ENCODE measurements at regions not wholly inside any gene's neighbourhood (a gene's known extent, or its start where the extent isn't known, plus 50 kb on each side); places are given as distances from the start of the nearest gene placed in this dataset.
"Not testable (repeated sequence)": the region's sequence is repeated elsewhere in the genome, so short reads cannot be mapped to it uniquely, and the experiment has no call there.

DNA sequence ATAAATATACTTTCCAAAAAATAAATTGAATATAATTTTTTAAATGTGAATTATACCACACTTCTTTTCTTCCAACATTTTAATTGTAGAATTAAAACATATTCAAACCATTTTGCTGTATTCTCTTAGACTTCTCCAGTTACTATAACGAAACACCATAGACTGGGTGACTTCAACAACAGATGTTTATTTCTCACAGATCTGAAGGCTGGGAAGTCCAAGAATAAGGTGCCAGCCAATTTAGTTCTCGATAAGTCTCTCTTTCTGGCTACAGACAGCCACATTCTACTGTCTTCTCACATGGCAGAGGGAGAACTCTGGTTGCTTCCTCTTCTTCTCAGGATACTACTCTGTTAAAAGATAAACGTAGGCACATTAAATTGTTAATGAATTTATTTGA is 155.8 kb upstream of the UGT8 start:
- no peaks in the 10 kb centered on the region for H3K36me3 ChIP-seq (ENCODE audit: control insufficient read depth, insufficient read depth, low read length)
- DNase-seq (ENCODE audit: extremely low read depth, insufficient read length) = no peak
- no peaks in the 10 kb centered on the region for H3K27me3 ChIP-seq (replicated peaks; ENCODE audit: control insufficient read depth, insufficient read depth, low read length)
- H3K4me3 ChIP-seq (replicated peaks; ENCODE audit: low read depth, low read length) = no peak overlapping the region
- TF ChIP-seq, protein P1, sequence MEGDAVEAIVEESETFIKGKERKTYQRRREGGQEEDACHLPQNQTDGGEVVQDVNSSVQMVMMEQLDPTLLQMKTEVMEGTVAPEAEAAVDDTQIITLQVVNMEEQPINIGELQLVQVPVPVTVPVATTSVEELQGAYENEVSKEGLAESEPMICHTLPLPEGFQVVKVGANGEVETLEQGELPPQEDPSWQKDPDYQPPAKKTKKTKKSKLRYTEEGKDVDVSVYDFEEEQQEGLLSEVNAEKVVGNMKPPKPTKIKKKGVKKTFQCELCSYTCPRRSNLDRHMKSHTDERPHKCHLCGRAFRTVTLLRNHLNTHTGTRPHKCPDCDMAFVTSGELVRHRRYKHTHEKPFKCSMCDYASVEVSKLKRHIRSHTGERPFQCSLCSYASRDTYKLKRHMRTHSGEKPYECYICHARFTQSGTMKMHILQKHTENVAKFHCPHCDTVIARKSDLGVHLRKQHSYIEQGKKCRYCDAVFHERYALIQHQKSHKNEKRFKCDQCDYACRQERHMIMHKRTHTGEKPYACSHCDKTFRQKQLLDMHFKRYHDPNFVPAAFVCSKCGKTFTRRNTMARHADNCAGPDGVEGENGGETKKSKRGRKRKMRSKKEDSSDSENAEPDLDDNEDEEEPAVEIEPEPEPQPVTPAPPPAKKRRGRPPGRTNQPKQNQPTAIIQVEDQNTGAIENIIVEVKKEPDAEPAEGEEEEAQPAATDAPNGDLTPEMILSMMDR (IDR thresholded peaks at IDR 0.05; ENCODE audit: insufficient read depth, low read length, poor library complexity, severe bottlenecking) = no peak

DNA sequence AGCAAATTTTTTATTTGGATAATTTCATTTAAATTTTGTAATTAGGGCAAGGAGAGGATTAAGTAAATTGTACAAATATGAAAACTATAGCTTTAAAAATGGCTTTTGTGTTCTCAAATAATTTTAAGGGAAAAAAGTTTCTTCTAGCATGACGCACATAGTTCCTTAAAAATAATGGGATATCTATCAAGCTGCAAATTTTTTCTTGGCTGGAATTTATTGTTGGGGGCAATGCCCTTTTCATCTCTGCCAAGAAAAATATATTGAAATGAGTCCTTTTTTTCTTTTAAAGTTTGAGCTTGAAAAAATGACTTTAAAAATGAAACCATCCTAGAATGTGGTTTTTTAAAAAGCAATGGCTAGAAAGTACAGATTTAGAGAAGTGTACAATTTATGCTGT is 154.4 kb upstream of the UGT8 start:
- no peaks in the 10 kb centered on the region for H3K36me3 ChIP-seq (ENCODE audit: control insufficient read depth, insufficient read depth, low read length)
- no peaks in the 10 kb centered on the region for H3K27me3 ChIP-seq (replicated peaks; ENCODE audit: control insufficient read depth, insufficient read depth, low read length)
- TF ChIP-seq, protein P1 (IDR thresholded peaks at IDR 0.05; ENCODE audit: insufficient read depth, low read length, poor library complexity, severe bottlenecking) = no peak
- no peak for DNase-seq (ENCODE audit: extremely low read depth, insufficient read length)
- no peak overlapping the region for H3K4me3 ChIP-seq (replicated peaks; ENCODE audit: low read depth, low read length)

GRCh38 chr4:114447963-114448516 is 150.6 kb upstream of the UGT8 start:
- not testable (repeated sequence) for H3K27me3 ChIP-seq (replicated peaks; ENCODE audit: control insufficient read depth, insufficient read depth, low read length); H3K4me3 ChIP-seq (replicated peaks; ENCODE audit: low read depth, low read length); DNase-seq (ENCODE audit: extremely low read depth, insufficient read length)

GRCh38 chr4:114458728-114459127 is 139.9 kb upstream of the UGT8 start:
- H3K27me3 ChIP-seq (replicated peaks; ENCODE audit: control insufficient read depth, insufficient read depth, low read length) = no peaks in the 10 kb centered on the region
- no peak overlapping the region for H3K4me3 ChIP-seq (replicated peaks; ENCODE audit: low read depth, low read length)
- no peaks in the 10 kb centered on the region for H3K36me3 ChIP-seq (ENCODE audit: control insufficient read depth, insufficient read depth, low read length)
- DNase-seq (ENCODE audit: extremely low read depth, insufficient read length) = no peak
- TF ChIP-seq, protein P1 (IDR thresholded peaks at IDR 0.05; ENCODE audit: insufficient read depth, low read length, poor library complexity, severe bottlenecking) = no peak

More at GRCh38 chr4:114447963-114448516, 150.6 kb upstream of the UGT8 start:
- not testable (repeated sequence) for H3K36me3 ChIP-seq (ENCODE audit: control insufficient read depth, insufficient read depth, low read length)

GRCh38 chr4:114464726-114465272 is 133.8 kb upstream of the UGT8 start:
- no peak for DNase-seq (ENCODE audit: extremely low read depth, insufficient read length)
- no peaks in the 10 kb centered on the region for H3K27me3 ChIP-seq (replicated peaks; ENCODE audit: control insufficient read depth, insufficient read depth, low read length)
- no peaks in the 10 kb centered on the region for H3K36me3 ChIP-seq (ENCODE audit: control insufficient read depth, insufficient read depth, low read length)
- H3K4me3 ChIP-seq (replicated peaks; ENCODE audit: low read depth, low read length) = no peak overlapping the region
- TF ChIP-seq, protein P1 (IDR thresholded peaks at IDR 0.05; ENCODE audit: insufficient read depth, low read length, poor library complexity, severe bottlenecking) = no peak

DNA sequence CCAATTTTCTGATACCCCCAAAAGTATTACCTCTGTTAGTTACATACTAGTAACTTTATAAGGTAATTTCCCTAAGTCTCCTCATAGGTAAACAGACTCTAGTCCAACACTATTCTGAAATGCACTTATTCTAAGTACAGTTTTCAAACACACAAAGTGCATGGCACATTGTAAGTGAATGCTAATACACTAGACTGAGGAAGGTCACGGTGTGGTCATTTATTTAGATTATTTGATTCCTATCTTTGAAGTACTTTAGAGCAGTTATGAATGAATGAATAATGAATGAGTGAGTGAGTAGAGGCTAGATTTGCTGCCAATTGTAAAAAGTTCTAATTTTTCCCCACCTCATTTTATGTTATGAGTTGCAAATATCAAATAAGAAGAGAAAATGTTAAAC is 132.8 kb upstream of the UGT8 start:
- Histone ChIP-seq H3K36me3 (ENCODE audit: control insufficient read depth, insufficient read depth, low read length) (no peaks in the 10 kb centered on the region), H3K27me3 (replicated peaks; ENCODE audit: control insufficient read depth, insufficient read depth, low read length) (no peaks in the 10 kb centered on the region; the same call in 1 of the 2 replicates), H3K4me3 (replicated peaks; ENCODE audit: low read depth, low read length) (no peak overlapping the region)
- no peak for DNase-seq (ENCODE audit: extremely low read depth, insufficient read length)
- TF ChIP-seq, protein P1 (IDR thresholded peaks at IDR 0.05; ENCODE audit: insufficient read depth, low read length, poor library complexity, severe bottlenecking) = no peak
